A204.1 (cell line): ENCODE measurements at regions not wholly inside any gene's neighbourhood (a gene's known extent, or its start where the extent isn't known, plus 50 kb on each side); places are given as distances from the start of the nearest gene placed in this dataset.
"Not testable (repeated sequence)": the region's sequence is repeated elsewhere in the genome, so short reads cannot be mapped to it uniquely, and the experiment has no call there.

Source experiments
- FAIRE-seq: peaks from 2 replicates; lab custom pipeline; 2012; peaks lifted over from hg19 to GRCh38; lab: Jason Lieb, UNC

- FAIRE-seq = no peak
These were observed 1046.3 kb downstream of the BRD1 start for GRCh38 chr22:48781391-48781790.

GRCh38 chr22:48780597-48781277 is 1046.9 kb downstream of the BRD1 start:
- FAIRE-seq = no peak

- FAIRE-seq = no peak
These were observed 1047.7 kb downstream of the BRD1 start for GRCh38 chr22:48779661-48780596.

- FAIRE-seq = no peak
These were observed 1048.4 kb downstream of the BRD1 start for GRCh38 chr22:48779211-48779643.

GRCh38 chr22:48778308-48779195 is 1049.1 kb downstream of the BRD1 start:
- no peak for FAIRE-seq

- no peak for FAIRE-seq
These were observed 1055.3 kb downstream of the BRD1 start for GRCh38 chr22:48772286-48772907.

DNA sequence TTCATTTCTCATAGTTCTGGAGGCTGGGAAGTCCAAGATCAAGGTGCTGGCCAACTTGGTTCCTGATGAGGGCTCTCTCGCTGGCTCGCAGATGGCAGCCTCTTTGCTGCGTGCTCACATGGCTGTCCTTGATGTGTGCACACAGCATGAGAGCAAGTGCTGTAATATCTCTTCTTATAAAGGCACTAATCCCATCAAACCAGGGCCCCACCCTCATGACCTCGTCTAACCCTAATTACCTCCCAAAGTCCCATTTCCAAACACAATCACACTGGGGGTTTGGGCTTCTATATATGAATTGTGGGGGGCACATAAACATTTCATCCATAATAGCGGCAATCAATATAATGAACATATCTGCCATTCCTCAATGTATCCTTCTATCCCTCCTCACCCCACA is 1062.1 kb downstream of the BRD1 start:
- FAIRE-seq = no peak

GRCh38 chr22:48761546-48761945 is 1066.1 kb downstream of the BRD1 start:
- no peak for FAIRE-seq

GRCh38 chr22:48760481-48761390 is 1066.9 kb downstream of the BRD1 start:
- FAIRE-seq = no peak

DNA sequence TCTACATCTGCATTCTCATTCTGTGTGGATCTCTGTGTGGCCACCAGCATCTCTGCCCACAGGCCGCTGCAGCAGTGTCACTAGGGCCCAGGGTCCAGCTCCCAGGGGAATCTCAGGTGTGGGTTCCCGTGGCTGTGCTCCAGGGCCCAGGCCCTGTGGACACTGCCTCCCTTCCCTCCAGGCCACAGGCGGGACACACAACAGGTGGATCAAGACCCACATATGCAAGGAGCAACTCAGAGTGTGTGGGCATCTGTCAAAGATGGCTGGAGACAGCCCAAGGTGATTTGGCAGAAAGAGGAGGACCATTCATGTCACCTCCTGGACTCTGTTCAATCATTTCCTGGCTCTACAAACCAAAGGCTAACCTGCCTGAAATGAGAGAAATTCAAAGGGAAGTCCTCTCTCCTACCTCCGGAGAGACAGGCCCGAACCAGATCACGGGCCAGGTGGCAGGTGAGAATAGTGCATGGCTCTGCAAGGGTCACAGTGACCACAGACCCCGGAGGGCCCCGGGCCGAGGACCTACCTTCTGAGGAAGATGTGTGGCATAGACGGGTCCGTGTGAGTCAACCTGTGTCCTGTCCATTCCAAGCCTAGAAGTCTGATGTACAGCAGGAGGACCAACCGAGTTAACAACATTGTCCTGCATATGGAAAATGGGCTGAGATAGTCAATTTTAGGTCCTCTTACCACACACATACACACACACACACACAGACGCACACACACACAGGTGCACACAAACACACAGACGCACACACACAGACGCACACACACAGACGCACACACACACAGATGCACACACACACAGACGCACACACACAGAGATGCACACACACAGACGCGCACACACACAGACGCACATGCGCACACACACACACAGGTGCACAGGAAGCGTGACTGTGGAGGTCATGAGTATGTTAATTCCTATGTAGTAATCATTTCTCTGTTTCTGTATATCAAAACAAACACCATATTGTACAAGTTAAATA is 1068.5 kb downstream of the BRD1 start:
- no peak for FAIRE-seq

- FAIRE-seq = no peak
These were observed 1069.6 kb downstream of the BRD1 start for GRCh38 chr22:48757985-48758561.

DNA sequence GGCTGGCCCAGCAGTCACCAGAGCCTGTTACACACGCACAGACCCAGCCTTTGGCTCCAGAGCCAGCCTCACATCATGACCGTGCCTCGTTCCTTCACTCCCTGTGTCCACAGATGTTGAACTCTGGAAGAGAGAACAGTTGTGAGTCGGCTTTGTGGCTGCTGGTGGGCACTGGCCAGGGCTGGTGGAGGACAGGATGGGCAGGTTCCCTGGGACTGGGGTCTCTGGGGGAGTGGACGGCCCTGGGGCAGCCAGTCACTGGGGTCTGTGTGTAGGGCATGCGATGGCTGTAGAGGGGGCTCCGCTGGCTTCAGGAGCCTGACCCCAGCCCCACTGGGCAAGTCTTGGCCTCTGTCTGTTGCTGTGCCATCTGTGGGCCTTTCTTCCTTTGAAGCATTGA is 1070.1 kb downstream of the BRD1 start:
- no peak for FAIRE-seq

GRCh38 chr22:48757135-48757534 is 1070.5 kb downstream of the BRD1 start:
- not testable (repeated sequence) for FAIRE-seq

GRCh38 chr22:48756146-48757111 is 1071.2 kb downstream of the BRD1 start:
- FAIRE-seq = no peak

- no peak for FAIRE-seq
These were observed 1072.4 kb downstream of the BRD1 start for GRCh38 chr22:48755059-48755949.

DNA sequence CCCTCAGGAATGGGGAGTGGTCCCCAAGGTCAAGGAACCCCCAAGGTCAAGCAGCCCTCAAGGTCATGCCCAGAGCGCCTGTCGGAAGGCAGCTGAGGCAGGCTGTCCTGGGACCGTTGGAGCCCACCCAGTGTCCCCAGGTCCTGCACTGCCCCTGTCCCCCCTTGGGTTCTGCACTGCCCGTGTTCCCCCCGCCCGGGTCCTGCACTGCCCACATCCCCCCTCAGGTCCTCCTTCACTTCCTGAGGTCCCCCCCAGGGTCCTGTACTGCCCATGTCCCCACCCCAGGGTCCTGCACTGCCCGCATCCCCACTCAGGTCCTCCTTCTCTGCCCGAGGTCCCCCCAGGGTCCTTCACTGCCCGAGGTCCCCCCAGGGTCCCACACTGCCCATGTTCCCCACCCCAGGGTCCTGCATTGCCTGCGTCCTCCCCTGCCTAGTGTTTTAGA is 1073.0 kb downstream of the BRD1 start:
- FAIRE-seq = no peak
